ENCODE measurements at regions not wholly inside any gene's neighbourhood (a gene's known extent, or its start where the extent isn't known, plus 50 kb on each side); places are given as distances from the start of the nearest gene placed in this dataset.

DNA sequence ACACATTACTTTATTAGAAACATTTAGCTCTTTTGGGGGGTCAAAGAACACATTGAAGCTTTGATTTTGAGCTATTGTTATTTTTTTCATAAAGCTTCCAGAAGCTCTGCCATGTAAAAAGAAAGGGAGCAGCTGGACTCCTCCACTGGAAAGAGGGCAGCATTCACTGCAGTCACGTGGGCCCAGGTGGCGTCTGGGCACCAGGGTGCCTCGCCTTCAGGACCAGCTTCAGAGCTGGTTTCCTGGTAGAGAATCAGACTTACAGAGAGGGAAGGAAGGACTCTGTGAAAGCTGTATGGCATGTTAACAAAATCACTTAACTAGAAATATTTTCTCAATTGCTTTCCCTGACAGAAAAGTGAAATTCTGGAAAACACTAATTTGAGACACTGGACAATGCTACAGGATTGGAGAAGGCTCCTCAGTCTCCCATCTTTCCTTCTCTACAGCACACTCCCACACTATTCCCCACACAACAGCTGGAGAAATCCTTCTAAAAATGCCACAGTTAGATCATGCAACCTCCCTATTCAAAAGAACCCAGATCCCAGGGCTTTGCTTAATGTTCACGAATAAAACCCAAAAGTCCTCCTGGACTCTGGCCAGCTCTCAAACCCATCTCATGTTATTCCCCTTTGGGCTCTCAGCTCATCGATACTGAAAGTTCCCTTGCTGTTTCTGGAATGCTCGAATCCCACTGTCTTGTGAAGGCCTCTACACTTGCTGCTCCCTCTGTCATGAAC lies 83.2 kb downstream of the NFKBIZ start:
- TF ChIP-seq CTCF (IDR thresholded peaks at IDR 0.05) (no peak), ZFX (IDR thresholded peaks at IDR 0.05; ENCODE audit: borderline replicate concordance) (no peak)
- H3K27ac ChIP-seq = no peak overlapping the region

GRCh38 chr3:101936419-101937356 lies 87.4 kb downstream of the NFKBIZ start:
- H3K27ac ChIP-seq = no peak overlapping the region
- no peak for TF ChIP-seq ZFX (IDR thresholded peaks at IDR 0.05; ENCODE audit: borderline replicate concordance)
- no peak for TF ChIP-seq CTCF (IDR thresholded peaks at IDR 0.05)

DNA sequence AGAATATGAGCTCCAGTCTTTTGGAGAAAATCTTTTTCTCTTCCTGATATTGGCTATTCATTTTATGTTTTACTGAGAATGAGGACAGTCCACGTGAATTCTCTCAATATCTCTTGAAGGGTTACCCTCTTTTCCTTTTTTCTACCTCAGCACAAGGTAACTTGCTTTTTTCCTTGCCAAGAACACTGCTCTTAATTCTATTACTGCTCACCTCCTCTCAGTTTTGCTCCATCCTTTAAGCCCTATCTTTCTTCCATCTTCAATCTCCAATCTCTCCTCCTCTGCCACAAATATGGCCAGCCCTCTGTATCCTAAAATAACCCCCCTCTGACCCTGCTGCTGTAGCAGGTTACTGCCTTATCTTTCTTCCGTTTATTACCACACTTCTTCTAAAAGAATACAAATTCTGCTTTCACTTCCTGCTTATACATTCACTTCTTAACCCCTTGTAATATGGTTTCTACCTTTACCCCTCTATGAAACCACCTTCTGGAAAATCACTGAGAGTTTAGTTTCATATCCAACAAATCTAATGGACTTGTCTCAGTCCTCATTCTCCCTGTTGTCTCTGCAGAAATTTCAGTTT lies 89.0 kb downstream of the NFKBIZ start:
- no peak overlapping the region for H3K27ac ChIP-seq
- TF ChIP-seq ZFX (IDR thresholded peaks at IDR 0.05; ENCODE audit: borderline replicate concordance) (no peak), CTCF (IDR thresholded peaks at IDR 0.05) (no peak)

DNA sequence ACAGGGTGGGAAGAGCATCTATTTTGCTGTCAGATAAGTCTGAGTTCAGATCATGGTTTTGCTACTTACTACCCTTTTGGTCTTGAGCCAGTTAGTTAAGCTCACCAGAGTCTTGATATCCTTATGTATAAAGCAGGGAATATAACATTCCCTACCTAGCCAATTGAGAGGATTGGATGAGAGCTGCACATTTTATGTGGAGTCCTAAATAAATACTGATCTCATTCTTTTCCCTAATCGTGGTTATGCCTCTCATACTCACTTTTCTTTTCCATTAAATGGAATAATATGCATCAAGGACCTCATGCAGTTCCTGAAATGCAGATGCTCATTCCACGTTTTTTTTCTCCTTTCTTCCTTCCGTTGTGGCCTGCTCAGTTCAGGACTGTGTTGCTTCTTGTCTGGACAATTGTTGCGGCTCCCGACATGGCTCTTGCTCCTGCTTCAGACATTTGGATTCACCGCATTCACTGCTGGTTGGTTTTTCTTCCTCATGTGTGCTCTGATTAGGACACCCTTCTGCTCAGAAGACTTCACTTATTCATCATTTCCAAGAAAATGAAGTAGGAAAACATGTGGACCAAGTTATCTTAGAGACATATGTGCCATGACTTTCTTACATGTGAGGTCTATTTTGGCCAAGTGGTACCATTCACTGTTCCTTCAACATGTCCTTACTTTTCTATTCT lies 90.2 kb downstream of the NFKBIZ start:
- TF ChIP-seq CTCF (IDR thresholded peaks at IDR 0.05) (no peak), ZFX (IDR thresholded peaks at IDR 0.05; ENCODE audit: borderline replicate concordance) (no peak)
- H3K27ac ChIP-seq = no peak overlapping the region

DNA sequence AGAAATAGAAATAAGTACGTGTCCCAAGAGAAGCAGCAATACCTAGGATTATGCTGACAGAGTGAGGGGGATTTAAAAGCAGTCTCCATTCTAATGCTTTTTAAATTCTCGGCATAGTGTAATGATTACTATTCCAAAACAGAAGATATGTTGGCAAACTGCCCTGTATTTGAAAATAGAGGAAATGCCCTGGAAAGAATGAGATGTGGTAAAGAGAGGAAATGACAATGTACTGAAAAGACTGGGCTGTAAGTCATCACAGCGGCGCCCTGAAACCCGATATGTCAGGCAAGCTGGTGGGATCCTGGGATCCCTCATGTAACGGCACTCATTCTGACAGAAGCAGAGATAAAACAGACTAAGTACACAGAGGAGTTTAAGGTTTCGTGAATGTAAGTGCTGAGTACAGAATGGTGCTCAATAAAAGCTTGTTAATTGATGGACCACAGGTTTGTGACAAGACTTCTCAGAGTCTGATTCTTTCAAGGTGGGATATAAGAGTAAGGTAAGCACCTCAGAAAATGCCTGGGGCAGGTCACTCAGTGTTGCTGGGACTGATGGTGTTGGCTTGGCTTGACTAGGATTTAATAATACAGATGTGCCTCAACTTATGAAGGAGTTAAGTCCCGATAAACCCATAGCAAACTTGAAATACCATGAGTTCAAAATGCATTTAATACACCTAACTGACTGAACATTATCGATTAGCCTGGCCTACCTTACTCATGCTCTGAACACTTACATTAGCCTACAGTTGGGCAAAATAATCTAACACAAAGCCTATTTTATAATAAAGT lies 91.4 kb downstream of the NFKBIZ start:
- H3K27ac ChIP-seq = no peak overlapping the region

More for the DNA sequence above, 91.4 kb downstream of the NFKBIZ start:
- TF ChIP-seq ZFX (IDR thresholded peaks at IDR 0.05; ENCODE audit: borderline replicate concordance) (no peak), CTCF (IDR thresholded peaks at IDR 0.05) (no peak)
